GM23338 (cell line): ENCODE measurements at regions not wholly inside any gene's neighbourhood (a gene's known extent, or its start where the extent isn't known, plus 50 kb on each side); places are given as distances from the start of the nearest gene placed in this dataset.

Experiments
- CREB1 ChIP-seq: fragments of 250-450 bp; sonication (Bioruptor Pico); IDR thresholded peaks from 2 replicates; pipeline ENCODE4 v1.5.0; 2020; ENCODE audit warnings: low read depth, mild to moderate bottlenecking, moderate library complexity
- EZH2 ChIP-seq: fragments of 200-600 bp; sonication (generic); IDR thresholded peaks from one replicate; pipeline ENCODE4 v1.8.0; 2017; ENCODE audit warnings: antibody characterized with exemption, mild to moderate bottlenecking, low read depth; ENCODE audit not compliant: unreplicated experiment
- EZH2phosphoT487 ChIP-seq: fragments of 200-600 bp; sonication (generic); IDR thresholded peaks from one replicate; pipeline ENCODE4 v1.8.1; 2018; ENCODE audit warnings: antibody characterized with exemption; ENCODE audit not compliant: unreplicated experiment
- JUNB ChIP-seq: IDR thresholded peaks from one replicate; pipeline ENCODE4 v1.6.1; 2016; ENCODE audit warnings: antibody characterized with exemption; ENCODE audit not compliant: unreplicated experiment
- NANOG ChIP-seq: IDR thresholded peaks from 2 replicates; pipeline ENCODE4 v1.6.1; 2016; ENCODE audit warnings: antibody characterized with exemption, borderline replicate concordance
- POLR2AphosphoS5 ChIP-seq: IDR thresholded peaks from 2 replicates; pipeline ENCODE4 v1.6.1; 2016; ENCODE audit warnings: antibody characterized with exemption, low read depth
- ZNF114 ChIP-seq: fragments of 250-450 bp; sonication (Bioruptor Pico); IDR thresholded peaks from 2 replicates; pipeline ENCODE4 v1.5.0; 2020; ENCODE audit warnings: mild to moderate bottlenecking, moderate library complexity
- TF ChIP-seq, protein P1 (sequence below), 2 experiments: fragments of 200-600 bp in 1 of 2; sonication (generic) in 1 of 2; conservative IDR thresholded peaks; 2 replicates each; pipeline versions ENCODE4 v1.5.1 to v1.6.1; 2016 to 2017; ENCODE audit warnings: antibody characterized with exemption in 2 of 2, low read depth in 2 of 2, mild to moderate bottlenecking in 2 of 2, moderate library complexity in 1 of 2
- TF ChIP-seq, protein P2 (sequence below): IDR thresholded peaks from one replicate; pipeline ENCODE4 v1.6.1; 2018; ENCODE audit warnings: antibody characterized with exemption; ENCODE audit not compliant: unreplicated experiment

GRCh38 chr17:77641718-77642117 lies 316.8 kb upstream of the TNRC6C start:
- TF ChIP-seq POLR2AphosphoS5 (no peak), ZNF114 (CRISPR knock-in tag) (no peak), EZH2 (no peak), EZH2phosphoT487 (no peak), JUNB (no peak), NANOG (no peak), CREB1 (CRISPR knock-in tag) (no peak)
- TF ChIP-seq, protein P1, sequence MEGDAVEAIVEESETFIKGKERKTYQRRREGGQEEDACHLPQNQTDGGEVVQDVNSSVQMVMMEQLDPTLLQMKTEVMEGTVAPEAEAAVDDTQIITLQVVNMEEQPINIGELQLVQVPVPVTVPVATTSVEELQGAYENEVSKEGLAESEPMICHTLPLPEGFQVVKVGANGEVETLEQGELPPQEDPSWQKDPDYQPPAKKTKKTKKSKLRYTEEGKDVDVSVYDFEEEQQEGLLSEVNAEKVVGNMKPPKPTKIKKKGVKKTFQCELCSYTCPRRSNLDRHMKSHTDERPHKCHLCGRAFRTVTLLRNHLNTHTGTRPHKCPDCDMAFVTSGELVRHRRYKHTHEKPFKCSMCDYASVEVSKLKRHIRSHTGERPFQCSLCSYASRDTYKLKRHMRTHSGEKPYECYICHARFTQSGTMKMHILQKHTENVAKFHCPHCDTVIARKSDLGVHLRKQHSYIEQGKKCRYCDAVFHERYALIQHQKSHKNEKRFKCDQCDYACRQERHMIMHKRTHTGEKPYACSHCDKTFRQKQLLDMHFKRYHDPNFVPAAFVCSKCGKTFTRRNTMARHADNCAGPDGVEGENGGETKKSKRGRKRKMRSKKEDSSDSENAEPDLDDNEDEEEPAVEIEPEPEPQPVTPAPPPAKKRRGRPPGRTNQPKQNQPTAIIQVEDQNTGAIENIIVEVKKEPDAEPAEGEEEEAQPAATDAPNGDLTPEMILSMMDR (conservative IDR thresholded peaks at IDR 0.05; ENCODE audit: low read depth in 2 of 2), result no peak
- TF ChIP-seq, protein P2, sequence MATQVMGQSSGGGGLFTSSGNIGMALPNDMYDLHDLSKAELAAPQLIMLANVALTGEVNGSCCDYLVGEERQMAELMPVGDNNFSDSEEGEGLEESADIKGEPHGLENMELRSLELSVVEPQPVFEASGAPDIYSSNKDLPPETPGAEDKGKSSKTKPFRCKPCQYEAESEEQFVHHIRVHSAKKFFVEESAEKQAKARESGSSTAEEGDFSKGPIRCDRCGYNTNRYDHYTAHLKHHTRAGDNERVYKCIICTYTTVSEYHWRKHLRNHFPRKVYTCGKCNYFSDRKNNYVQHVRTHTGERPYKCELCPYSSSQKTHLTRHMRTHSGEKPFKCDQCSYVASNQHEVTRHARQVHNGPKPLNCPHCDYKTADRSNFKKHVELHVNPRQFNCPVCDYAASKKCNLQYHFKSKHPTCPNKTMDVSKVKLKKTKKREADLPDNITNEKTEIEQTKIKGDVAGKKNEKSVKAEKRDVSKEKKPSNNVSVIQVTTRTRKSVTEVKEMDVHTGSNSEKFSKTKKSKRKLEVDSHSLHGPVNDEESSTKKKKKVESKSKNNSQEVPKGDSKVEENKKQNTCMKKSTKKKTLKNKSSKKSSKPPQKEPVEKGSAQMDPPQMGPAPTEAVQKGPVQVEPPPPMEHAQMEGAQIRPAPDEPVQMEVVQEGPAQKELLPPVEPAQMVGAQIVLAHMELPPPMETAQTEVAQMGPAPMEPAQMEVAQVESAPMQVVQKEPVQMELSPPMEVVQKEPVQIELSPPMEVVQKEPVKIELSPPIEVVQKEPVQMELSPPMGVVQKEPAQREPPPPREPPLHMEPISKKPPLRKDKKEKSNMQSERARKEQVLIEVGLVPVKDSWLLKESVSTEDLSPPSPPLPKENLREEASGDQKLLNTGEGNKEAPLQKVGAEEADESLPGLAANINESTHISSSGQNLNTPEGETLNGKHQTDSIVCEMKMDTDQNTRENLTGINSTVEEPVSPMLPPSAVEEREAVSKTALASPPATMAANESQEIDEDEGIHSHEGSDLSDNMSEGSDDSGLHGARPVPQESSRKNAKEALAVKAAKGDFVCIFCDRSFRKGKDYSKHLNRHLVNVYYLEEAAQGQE, result no peak
